ENCODE measurements at regions not wholly inside any gene's neighbourhood (a gene's known extent, or its start where the extent isn't known, plus 50 kb on each side); places are given as distances from the start of the nearest gene placed in this dataset.

DNA sequence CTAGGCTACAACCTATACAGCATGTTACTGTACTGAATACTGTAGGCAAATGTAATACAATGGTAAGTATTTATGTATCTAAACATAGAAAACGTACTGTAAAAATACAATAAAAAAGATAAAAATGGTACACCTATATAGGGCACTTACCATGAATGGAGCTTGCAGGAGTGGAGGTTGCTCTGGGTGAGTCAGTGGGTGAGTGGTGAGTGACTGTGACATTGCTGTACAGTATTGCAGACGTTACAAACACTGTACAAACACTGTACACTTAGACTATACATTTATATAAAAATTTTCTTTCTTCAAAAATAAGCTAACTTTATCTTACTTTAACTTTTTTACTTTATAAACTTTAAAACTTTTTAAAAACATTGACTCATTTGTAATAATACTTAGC, 190.3 kb upstream of the NR3C2 start:
- ChIA-PET SMC1A (ENCODE audit: uncharacterized antibody, unreplicated experiment) (no interaction called here), CTCF (interaction anchor here (0.6 kb wide), 1 partner anchor 598 kb away, joined by 3 read pairs; no protein-coding TSS in a partner anchor), POLR2A (no interaction called here), RAD21 (ENCODE audit: unreplicated experiment) (no interaction called here)
- TF ChIP-seq GATAD2B (conservative IDR thresholded peaks at IDR 0.05; ENCODE audit: low read depth): no peak
- no peak for TF ChIP-seq ASH2L (IDR thresholded peaks at IDR 0.05; ENCODE audit: borderline replicate concordance, low read depth)
- TF ChIP-seq CEBPB (IDR thresholded peaks at IDR 0.05; ENCODE audit: borderline replicate concordance in 1 of 2, low read depth in 2 of 2, low read length in 2 of 2): no peak
- TF ChIP-seq CREM (IDR thresholded peaks at IDR 0.05; ENCODE audit: low read depth): no peak
- no peak for TF ChIP-seq RBBP5 (conservative IDR thresholded peaks at IDR 0.05)
- TF ChIP-seq SREBF2 (IDR thresholded peaks at IDR 0.05; ENCODE audit: low read length): no peak
- TF ChIP-seq CHD2 (IDR thresholded peaks at IDR 0.05; ENCODE audit: borderline replicate concordance, low read depth, low read length): no peak
- no peak for TF ChIP-seq POLR2AphosphoS5 (IDR thresholded peaks at IDR 0.05; ENCODE audit: low read length)
- no peak for TF ChIP-seq EZH2 (IDR thresholded peaks at IDR 0.05; ENCODE audit: borderline replicate concordance, control insufficient read depth, low read depth, low read length)
- no peak for TF ChIP-seq NRF1 (conservative IDR thresholded peaks at IDR 0.05; ENCODE audit: low read depth, low read length)
- Histone ChIP-seq H3K9me3 (replicated peaks; ENCODE audit: control insufficient read depth, insufficient read depth, low read length) (no peaks in the 10 kb centered on the region), H3K4me2 (ENCODE audit: control insufficient read depth, insufficient read depth) (no peak overlapping the region), H3K27ac (ENCODE audit: control insufficient read depth, insufficient read depth) (no peak overlapping the region), H2AFZ (ENCODE audit: control insufficient read depth, low read depth, low read length) (no peak overlapping the region), H4K20me1 (ENCODE audit: control insufficient read depth, insufficient read depth) (no peaks in the 10 kb centered on the region), H3K4me3 (no peak overlapping the region), H3K79me2 (ENCODE audit: control insufficient read depth, insufficient read depth, low read length) (no peaks in the 10 kb centered on the region), H3K36me3 (ENCODE audit: control insufficient read depth in 2 of 2, insufficient read depth in 2 of 2, low read length in 1 of 2) (no peaks in the 10 kb centered on the region), H3K4me1 (ENCODE audit: control insufficient read depth, insufficient read depth, low read length) (no peaks in the 10 kb centered on the region), H3K27me3 (replicated peaks in 1 of 2; ENCODE audit: control insufficient read depth in 2 of 2, insufficient read depth in 2 of 2, low read length in 1 of 2) (no peaks in the 10 kb centered on the region), H3K9ac (ENCODE audit: control insufficient read depth, insufficient read depth, low read length) (no peak overlapping the region)
- 0% methylated on average over 2 of the region's 2 CpGs for WGBS (ENCODE audit: insufficient coverage, insufficient replicate concordance, low lambda C conversion rate, missing lambda C conversion rate)
- FAIRE-seq (no peak), DNase-seq (ENCODE audit: low read depth, low spot score) (no peak), ATAC-seq (no peak)
- no TSS peak for BruUV-seq (replicated peaks)
- in situ Hi-C loops (cut with MboI): no loop called here
- intact Hi-C loops (cut with micrococcal nuclease; ENCODE audit: unreplicated experiment): no loop called here

DNA sequence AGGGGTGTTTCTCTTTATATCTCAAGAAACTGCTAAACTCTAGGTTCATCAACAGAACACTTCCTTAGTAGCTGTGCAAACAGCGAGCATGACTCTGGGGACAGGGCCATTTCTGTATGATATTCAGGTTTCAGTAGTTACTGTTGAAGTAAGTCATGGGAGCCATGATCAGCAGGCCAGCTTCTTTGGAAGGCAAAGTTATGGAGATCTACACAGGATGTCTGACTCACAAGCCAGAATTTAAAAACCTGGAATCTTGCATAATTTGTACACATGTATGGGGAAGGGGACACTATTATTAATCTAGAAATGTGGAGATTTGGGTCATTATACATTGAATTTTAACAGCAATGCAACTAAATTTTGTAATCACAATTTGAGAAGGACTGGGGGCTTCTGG, 187.8 kb upstream of the NR3C2 start:
- H3K4me2 ChIP-seq (ENCODE audit: control insufficient read depth, insufficient read depth): no peak overlapping the region
- WGBS (ENCODE audit: insufficient coverage, insufficient replicate concordance, low lambda C conversion rate, missing lambda C conversion rate): 0% methylated on average over 1 of the region's 1 CpG
- H3K27me3 ChIP-seq (replicated peaks in 1 of 2; ENCODE audit: control insufficient read depth in 2 of 2, insufficient read depth in 2 of 2, low read length in 1 of 2): no peaks in the 10 kb centered on the region
- H3K4me3 ChIP-seq: no peak overlapping the region
- TF ChIP-seq, protein P1, sequence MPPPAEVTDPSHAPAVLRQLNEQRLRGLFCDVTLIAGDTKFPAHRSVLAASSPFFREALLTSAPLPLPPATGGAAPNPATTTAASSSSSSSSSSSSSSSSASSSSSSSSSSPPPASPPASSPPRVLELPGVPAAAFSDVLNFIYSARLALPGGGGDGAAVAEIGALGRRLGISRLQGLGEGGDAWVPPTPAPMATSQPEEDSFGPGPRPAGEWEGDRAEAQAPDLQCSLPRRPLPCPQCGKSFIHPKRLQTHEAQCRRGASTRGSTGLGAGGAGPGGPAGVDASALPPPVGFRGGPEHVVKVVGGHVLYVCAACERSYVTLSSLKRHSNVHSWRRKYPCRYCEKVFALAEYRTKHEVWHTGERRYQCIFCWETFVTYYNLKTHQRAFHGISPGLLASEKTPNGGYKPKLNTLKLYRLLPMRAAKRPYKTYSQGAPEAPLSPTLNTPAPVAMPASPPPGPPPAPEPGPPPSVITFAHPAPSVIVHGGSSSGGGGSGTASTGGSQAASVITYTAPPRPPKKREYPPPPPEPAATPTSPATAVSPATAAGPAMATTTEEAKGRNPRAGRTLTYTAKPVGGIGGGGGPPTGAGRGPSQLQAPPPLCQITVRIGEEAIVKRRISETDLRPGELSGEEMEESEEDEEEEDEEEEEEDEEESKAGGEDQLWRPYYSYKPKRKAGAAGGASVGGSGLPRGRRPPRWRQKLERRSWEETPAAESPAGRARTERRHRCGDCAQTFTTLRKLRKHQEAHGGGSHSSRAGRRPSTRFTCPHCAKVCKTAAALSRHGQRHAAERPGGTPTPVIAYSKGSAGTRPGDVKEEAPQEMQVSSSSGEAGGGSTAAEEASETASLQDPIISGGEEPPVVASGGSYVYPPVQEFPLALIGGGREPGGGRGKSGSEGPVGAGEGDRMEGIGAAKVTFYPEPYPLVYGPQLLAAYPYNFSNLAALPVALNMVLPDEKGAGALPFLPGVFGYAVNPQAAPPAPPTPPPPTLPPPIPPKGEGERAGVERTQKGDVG (CRISPR knock-in tag; IDR thresholded peaks at IDR 0.05): no peak
- TF ChIP-seq, protein P2, sequence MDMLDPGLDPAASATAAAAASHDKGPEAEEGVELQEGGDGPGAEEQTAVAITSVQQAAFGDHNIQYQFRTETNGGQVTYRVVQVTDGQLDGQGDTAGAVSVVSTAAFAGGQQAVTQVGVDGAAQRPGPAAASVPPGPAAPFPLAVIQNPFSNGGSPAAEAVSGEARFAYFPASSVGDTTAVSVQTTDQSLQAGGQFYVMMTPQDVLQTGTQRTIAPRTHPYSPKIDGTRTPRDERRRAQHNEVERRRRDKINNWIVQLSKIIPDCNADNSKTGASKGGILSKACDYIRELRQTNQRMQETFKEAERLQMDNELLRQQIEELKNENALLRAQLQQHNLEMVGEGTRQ (IDR thresholded peaks at IDR 0.05; ENCODE audit: borderline replicate concordance, low read depth, low read length): no peak
- ATAC-seq: no peak
- DNase-seq (ENCODE audit: low read depth, low spot score): no peak
- no peak overlapping the region for H3K27ac ChIP-seq (ENCODE audit: control insufficient read depth, insufficient read depth)
- no peak for FAIRE-seq
- no peaks in the 10 kb centered on the region for H3K4me1 ChIP-seq (ENCODE audit: control insufficient read depth, insufficient read depth, low read length)
- in situ Hi-C loops (cut with MboI) (no loop called here), intact Hi-C loops (cut with micrococcal nuclease; ENCODE audit: unreplicated experiment) (no loop called here)
- ChIA-PET RAD21 (ENCODE audit: unreplicated experiment) (no interaction called here), CTCF (no interaction called here), SMC1A (ENCODE audit: uncharacterized antibody, unreplicated experiment) (interaction anchor here (0.7 to 0.8 kb wide), 2 partner anchors 14 to 61 kb away, joined by 3 read pairs; no protein-coding TSS in a partner anchor), POLR2A (no interaction called here)
- H2AFZ ChIP-seq (ENCODE audit: control insufficient read depth, low read depth, low read length): no peak overlapping the region
- no peaks in the 10 kb centered on the region for H3K36me3 ChIP-seq (ENCODE audit: control insufficient read depth in 2 of 2, insufficient read depth in 2 of 2, low read length in 1 of 2)
- H3K9me3 ChIP-seq (replicated peaks; ENCODE audit: control insufficient read depth, insufficient read depth, low read length): no peaks in the 10 kb centered on the region
- no peaks in the 10 kb centered on the region for H3K79me2 ChIP-seq (ENCODE audit: control insufficient read depth, insufficient read depth, low read length)
- BruUV-seq (replicated peaks): no TSS peak
- no peak overlapping the region for H3K9ac ChIP-seq (ENCODE audit: control insufficient read depth, insufficient read depth, low read length)
- no peaks in the 10 kb centered on the region for H4K20me1 ChIP-seq (ENCODE audit: control insufficient read depth, insufficient read depth)

All from GM12878 (cell line).